CD4-positive, alpha-beta T cell treated with Interferon alpha-2 for 1 hour (primary cell): ENCODE measurements at regions not wholly inside any gene's neighbourhood (a gene's known extent, or its start where the extent isn't known, plus 50 kb on each side); places are given as distances from the start of the nearest gene placed in this dataset.
"Not testable (repeated sequence)": the region's sequence is repeated elsewhere in the genome, so short reads cannot be mapped to it uniquely, and the experiment has no call there.

Experiments
- DNase-seq, 2 donors: peaks; one replicate each; pipeline ENCODE4 v3.0.0-alpha.2; 2020 to 2022

DNA sequence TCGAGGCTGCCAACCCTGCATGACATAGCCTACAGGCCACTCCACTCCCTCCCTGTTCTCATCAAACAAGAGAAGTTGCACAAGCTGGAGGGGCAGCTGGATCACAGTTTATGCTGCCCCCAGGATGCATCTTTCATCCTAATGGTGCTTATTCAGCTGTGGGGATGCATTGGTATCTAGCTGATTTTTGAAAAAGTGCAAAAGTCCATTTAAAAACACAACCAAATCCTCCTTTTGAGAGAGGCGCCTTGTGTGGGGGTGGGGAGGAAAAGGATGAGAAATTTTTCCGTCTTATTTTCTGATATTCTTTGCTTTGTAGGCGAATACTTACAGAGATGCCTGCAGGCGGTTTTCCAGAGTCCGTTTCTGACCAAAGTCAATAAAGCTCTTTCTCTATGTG is 276.4 kb upstream of the BOD1L1 start:
- DNase-seq: no peak

DNA sequence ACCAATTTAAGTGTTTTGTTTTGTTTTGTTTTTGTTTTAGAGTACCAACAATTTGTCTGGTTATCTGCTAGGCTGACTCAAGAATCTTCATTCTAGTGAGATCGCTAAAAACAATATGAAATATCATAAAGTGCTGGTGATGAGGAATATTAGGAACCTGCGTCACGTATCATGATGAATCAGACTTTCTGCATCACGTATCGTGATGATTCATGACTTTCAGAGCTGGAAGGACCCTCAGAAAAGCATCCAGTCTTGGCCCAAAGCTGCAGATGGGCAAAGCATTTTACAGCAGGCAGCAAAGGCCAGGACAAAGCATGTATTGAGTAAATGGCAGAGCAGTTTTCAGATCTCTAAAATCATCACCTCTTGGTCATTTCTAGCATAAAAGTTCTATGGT is 278.0 kb upstream of the BOD1L1 start:
- no peak for DNase-seq

GRCh38 chr4:13906727-13907126 is 279.2 kb upstream of the BOD1L1 start:
- DNase-seq: no peak

- DNase-seq: no peak
Measured at GRCh38 chr4:13907255-13907751, 279.8 kb upstream of the BOD1L1 start.

GRCh38 chr4:13908455-13908854 is 280.9 kb upstream of the BOD1L1 start:
- no peak for DNase-seq

DNA sequence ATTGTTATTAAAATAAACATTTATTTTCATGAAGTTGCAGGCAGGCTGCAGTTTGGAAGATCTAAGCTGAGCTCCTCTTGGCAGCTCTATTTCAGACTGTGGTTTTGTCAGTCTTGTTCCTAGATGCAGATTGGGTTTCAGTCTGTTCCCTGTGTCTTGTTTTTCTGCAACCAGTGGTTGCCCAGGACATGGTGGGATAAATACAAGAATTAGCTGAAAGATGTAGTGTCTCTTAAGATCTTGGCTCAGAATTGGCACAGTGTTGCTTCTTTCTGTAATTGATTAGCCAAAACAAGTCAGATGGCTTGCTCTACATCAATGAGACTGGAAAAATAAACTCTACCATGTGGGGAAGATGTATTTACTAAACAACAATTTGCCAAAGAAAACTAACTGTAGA is 283.0 kb upstream of the BOD1L1 start:
- DNase-seq: no peak

GRCh38 chr4:13911256-13911655 is 283.7 kb upstream of the BOD1L1 start:
- DNase-seq: no peak

GRCh38 chr4:13912436-13912925 is 285.0 kb upstream of the BOD1L1 start:
- DNase-seq: no peak

GRCh38 chr4:13912966-13913365 is 285.4 kb upstream of the BOD1L1 start:
- DNase-seq: no peak

DNA sequence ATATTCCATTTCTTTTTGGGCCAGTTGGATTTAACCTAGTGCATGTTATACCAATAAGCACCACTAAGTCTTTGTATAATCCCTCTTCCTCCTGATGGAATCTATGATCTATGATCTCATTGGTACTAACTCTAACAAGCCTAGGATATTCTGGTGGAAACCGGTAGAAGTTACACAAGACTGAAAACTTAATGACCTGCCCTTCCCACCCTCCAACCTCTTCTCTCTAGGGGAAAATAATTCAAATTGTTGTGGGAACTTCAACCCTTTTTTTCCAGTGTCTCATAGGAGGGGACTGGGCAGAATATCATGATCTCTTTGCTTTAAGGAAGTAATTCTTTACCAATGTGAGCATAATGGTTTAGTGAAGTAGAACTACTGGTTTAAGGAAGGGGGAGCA is 289.5 kb upstream of the BOD1L1 start:
- no peak for DNase-seq

DNA sequence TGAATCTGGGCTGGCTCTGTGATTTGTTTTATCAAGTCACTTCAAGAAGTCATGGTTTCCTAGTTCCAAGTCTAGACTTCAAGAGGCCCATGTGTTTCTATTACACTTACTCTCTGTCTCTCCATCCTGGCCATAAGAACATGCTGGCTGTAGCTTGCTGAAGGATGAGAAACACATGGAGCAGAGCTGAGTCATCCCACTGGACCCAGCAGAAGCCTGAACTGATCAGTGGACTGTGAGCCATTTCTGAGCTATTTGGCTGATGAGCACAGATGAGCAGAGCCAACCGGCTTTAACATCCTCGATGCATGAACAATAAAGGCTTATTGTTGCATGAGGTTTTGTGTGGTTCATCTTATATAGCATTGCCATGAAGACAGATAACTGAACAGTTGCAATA is 290.6 kb upstream of the BOD1L1 start:
- DNase-seq: no peak

- DNase-seq: no peak
Measured at GRCh38 chr4:13918991-13919441, 291.5 kb upstream of the BOD1L1 start.

- no peak for DNase-seq
Measured at GRCh38 chr4:13920111-13920875, 292.8 kb upstream of the BOD1L1 start.

DNA sequence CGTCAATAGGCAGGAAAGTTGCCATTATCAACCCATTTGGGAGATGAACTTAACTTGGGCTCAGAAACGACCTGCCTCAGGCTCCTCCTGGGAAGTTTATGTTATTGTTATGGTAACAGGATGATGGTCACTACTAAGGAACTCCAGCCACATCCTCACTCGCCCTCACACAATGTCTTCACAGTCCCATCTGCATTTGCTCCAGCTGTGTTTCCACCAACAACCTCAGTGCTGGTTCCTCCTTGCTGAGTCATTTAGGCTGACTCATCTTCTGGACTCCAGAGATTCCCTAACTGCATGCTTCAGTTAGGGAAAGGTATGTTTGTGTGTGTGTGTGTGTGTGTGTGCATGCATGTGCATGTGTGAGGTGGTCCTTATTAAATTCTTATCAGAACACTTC is 293.4 kb upstream of the BOD1L1 start:
- DNase-seq: no peak

GRCh38 chr4:13921805-13922204 is 294.3 kb upstream of the BOD1L1 start:
- no peak for DNase-seq

GRCh38 chr4:13922459-13922858 is 294.9 kb upstream of the BOD1L1 start:
- DNase-seq: no peak

GRCh38 chr4:13922873-13923645 is 295.5 kb upstream of the BOD1L1 start:
- no peak for DNase-seq

GRCh38 chr4:13924900-13925299 is 297.4 kb upstream of the BOD1L1 start:
- DNase-seq: not testable (repeated sequence)

- DNase-seq: no peak
Measured at GRCh38 chr4:13928214-13928613, 300.7 kb upstream of the BOD1L1 start.

DNA sequence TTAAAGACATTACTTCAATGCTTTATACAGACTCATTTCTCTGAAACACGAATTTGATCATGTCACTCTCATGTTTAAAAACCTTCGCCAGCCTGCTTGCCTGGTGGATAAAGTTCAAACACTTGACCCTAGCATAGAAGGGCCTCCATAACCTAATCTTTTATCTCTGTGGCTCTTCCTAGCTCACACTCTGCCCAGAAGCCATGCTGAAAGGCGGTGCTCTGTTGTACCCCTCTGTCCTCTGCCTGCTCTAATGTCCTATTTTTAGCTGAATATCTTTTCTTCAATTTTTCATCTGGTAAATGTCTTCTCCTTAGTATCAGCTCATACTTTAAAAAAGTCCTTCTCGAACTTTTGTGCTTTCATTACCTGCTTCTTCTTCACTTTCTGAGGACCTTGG is 302.6 kb upstream of the BOD1L1 start:
- DNase-seq: no peak

DNA sequence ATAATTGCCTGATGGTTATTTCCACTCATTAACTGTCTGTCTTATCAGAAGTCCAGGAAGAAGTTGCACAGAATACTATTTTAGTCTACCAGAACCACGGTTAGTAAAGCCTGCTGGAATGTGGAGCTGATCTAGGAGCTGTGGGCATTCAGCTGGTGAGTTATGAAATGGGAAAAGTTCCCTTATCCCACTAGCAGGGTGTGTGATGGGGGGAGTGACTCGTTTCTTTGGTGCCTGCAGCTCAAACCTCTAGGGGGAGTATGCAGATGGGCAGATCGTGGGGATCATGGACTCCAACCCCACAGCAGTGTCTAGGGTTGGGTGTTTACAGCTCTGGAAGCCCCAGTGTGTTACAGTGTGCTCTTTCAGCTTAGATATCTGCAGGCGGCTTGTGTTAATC is 305.7 kb upstream of the BOD1L1 start:
- no peak for DNase-seq

GRCh38 chr4:13938299-13938698 is 310.8 kb upstream of the BOD1L1 start:
- no peak for DNase-seq

DNA sequence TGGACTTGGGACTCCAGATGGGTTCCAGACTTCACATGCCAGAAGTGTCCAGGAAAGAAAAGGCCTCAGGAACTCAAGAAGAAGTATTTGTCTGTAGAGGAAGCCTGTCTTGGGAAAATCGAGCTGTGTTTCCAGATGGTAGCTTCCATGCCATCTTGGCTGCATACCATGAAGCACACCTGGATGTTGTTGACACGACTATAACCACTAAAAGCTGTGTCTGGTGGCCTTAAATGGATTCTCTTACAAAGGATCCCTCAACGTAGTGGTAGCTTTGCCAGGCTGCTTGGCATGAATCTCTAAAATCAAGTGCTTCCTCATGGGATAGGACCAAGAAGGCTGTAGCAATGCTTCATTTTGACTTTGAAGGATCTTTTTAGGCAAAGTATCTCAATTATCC is 313.4 kb upstream of the BOD1L1 start:
- no peak for DNase-seq

- DNase-seq: no peak
Measured at GRCh38 chr4:13942977-13943376, 315.5 kb upstream of the BOD1L1 start.
